Skeletal muscle cell (primary cell): ENCODE measurements at regions not wholly inside any gene's neighbourhood (a gene's known extent, or its start where the extent isn't known, plus 50 kb on each side); places are given as distances from the start of the nearest gene placed in this dataset.

ENCODE experiments used
- DNase-seq: peaks from one replicate; pipeline ENCODE4 v3.0.0-alpha.2; 2010; ENCODE audit warnings: low read depth
- H3K4me3 ChIP-seq: 2 replicates; pipeline ENCODE4 v1.5.1; 2011; ENCODE audit warnings: low read depth, mild to moderate bottlenecking, control low read depth, low read length, moderate library complexity

DNA sequence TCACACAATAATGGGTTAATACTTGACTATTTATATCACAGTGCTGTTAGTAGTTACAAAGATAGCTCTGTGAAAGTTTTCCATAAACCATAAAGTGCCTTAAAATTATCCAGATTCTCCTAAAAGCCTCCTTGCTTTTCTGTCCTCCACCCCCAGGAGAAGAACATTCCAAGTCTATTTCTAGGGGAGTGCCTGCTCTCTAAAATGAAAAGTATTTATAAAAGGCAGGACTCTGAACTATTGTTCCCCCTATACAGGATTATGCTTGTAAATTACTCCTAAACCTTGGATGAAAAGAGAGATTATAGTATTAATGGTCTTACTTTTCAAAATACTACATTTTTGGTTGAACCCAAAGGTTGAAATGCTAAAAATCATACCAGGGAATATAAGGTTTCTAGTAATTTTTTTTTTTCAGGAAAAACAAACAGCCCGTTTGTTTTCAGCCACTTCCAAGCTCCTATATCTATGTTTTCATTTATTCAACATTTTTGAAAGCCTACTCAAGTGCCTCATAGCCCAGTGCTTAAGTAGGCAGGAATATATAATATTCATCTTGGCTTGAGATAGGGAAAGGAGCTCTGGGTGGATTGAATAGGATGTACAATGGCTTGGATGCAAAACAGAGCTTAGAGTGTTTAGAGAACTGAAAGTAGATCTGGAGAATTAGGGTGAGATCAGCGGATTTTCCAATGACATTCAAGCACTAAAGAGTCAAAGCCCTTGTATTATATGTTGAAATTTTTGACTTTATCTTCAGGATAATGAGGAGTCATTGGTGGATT lies 320.7 kb downstream of the GPR37 start:
- H3K4me3 ChIP-seq = no peak overlapping the region
- DNase-seq = no peak

DNA sequence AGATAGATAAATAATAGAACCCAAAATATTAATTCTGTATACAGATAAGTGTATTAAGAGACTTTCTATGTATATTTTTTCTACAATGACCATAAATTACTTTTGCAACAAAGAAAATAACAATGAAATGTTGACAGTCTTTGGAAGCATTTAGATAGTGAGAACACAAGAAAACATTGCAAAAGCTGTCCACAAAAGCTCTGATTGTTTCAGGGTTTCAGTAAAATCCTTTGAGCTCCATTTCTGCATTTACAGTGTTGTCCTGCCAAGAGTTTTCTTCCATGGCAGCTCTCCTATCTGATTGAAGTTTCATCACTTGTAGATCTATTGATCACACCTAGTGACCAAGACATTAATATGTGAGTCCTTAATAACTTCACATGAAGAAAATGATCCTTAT lies 321.8 kb downstream of the GPR37 start:
- no peak for DNase-seq
- H3K4me3 ChIP-seq = no peak overlapping the region

- no peak for DNase-seq
- no peak overlapping the region for H3K4me3 ChIP-seq
These were observed 325.5 kb downstream of the GPR37 start for GRCh38 chr7:124440081-124440480.

GRCh38 chr7:124432009-124432578 lies 333.5 kb downstream of the GPR37 start:
- DNase-seq = no peak
- H3K4me3 ChIP-seq = no peak overlapping the region

DNA sequence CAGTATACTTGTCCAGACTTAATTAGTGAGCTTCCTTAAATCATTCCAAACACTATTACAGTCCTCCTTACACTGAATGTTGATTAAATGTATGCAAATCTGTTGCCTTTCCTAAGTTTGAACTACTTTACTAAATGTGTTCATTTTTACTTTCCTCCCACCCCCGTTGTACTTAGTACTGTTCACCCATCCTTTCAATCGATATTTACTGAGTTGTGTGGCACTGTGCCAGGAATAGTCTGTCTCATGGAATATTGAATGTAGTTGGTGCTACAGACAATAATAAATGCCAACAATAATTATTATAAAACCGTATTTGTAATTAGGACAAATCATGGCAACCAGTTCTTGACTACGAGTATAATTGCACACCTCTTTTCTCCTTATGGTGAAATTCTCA lies 335.7 kb downstream of the GPR37 start:
- DNase-seq = no peak
- no peak overlapping the region for H3K4me3 ChIP-seq

GRCh38 chr7:124428781-124429180 lies 336.8 kb downstream of the GPR37 start:
- no peak overlapping the region for H3K4me3 ChIP-seq
- DNase-seq = no peak

GRCh38 chr7:124426621-124427020 lies 339.0 kb downstream of the GPR37 start:
- no peak overlapping the region for H3K4me3 ChIP-seq
- DNase-seq = no peak

DNA sequence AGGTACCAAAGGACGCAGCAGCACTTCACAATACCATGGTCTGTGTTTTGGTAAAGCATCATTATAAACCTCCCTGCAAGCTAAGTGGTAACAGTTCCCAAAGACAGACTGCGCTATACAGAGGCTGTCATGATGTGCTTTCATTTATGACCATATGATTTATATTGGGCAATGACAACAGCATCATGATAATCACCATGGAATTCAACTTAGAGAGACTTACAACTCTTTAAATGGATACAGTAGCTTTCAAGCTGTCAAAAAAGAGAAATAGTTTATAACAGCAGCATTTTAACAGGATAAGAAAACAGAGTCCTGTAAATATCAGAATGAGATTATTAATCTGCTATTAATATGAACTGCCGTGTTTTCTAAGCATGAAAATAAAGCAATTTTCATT lies 341.7 kb downstream of the GPR37 start:
- H3K4me3 ChIP-seq = no peak overlapping the region
- DNase-seq = no peak

- DNase-seq = no peak
These were observed 343.5 kb downstream of the GPR37 start for GRCh38 chr7:124422081-124422480.

GRCh38 chr7:124420367-124420766 lies 345.2 kb downstream of the GPR37 start:
- no peak overlapping the region for H3K4me3 ChIP-seq
- DNase-seq = no peak

More at GRCh38 chr7:124422081-124422480, 343.5 kb downstream of the GPR37 start:
- H3K4me3 ChIP-seq = no peak overlapping the region

- H3K4me3 ChIP-seq = no peak overlapping the region
- DNase-seq = no peak
These were observed 352.6 kb downstream of the GPR37 start for GRCh38 chr7:124413029-124413428.

- no peak overlapping the region for H3K4me3 ChIP-seq
- DNase-seq = no peak
These were observed 353.1 kb downstream of the GPR37 start for GRCh38 chr7:124412531-124412930.

GRCh38 chr7:124411796-124412195 lies 353.8 kb downstream of the GPR37 start:
- no peak overlapping the region for H3K4me3 ChIP-seq
- DNase-seq = no peak

- H3K4me3 ChIP-seq = no peak overlapping the region
- DNase-seq = no peak
These were observed 362.0 kb downstream of the GPR37 start for GRCh38 chr7:124403587-124403986.

DNA sequence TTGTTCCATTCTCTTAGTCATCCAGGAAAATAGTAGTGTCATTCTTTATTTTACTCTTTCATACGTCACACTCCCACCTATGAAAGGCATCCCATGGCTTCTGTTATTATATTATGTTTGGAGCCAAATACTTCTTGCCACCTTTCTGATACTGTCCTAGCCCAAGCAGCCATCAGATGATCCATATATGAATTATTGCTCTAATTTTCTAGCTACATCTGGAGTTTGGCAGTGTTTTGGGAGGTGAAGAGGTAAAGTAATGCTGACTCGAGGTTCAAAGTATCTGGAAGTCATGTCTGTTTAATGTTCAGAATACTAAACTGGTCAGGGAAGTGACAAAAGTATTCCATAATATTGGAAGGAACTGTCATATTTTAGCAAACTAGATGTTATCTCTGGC lies 362.5 kb downstream of the GPR37 start:
- no peak overlapping the region for H3K4me3 ChIP-seq
- no peak for DNase-seq

GRCh38 chr7:124399941-124400340 lies 365.7 kb downstream of the GPR37 start:
- no peak for DNase-seq
- no peak overlapping the region for H3K4me3 ChIP-seq

- H3K4me3 ChIP-seq = no peak overlapping the region
- DNase-seq = no peak
These were observed 366.2 kb upstream of the TMEM229A start for GRCh38 chr7:124398937-124399552.

- no peak for DNase-seq
- no peak overlapping the region for H3K4me3 ChIP-seq
These were observed 364.3 kb upstream of the TMEM229A start for GRCh38 chr7:124397134-124397533.

DNA sequence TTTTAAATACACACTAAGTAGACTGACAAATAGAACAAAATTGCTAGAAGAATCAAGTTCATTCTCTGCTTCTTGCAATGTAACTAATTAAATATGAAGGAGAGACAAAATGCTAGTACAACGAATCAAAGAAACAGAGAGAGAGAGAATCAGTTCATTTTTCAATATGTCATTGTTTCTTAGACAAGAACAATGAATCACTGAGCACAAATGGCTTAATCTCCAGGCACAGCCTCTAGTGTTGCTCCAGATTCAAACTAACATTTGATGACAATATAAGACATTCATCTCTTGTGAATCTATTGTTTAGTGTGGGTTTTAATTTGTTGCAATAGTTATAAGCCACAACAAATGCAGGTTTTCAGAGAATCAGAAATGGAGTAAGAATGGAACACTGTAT lies 357.4 kb upstream of the TMEM229A start:
- DNase-seq = no peak

DNA sequence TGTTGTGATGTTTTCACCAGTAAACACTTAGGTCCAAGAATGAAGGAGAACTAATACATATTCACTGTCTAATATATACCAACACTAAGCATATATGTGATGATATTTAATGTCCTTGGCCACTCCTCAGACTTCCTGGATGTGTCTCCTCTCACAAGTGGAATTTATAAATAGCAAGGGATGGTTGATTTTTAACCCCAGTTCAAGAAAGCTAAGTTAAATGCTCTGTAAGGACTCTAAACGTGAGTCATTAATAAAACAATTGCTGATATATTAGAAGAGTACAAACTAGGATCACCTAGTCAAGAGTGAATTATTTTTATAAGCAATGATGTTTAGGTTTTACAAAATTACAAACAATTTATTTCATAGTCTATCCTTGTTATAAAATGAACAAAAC lies 355.9 kb upstream of the TMEM229A start:
- no peak overlapping the region for H3K4me3 ChIP-seq
- DNase-seq = no peak

More for the DNA sequence above, 357.4 kb upstream of the TMEM229A start:
- no peak overlapping the region for H3K4me3 ChIP-seq

- DNase-seq = no peak
- no peak overlapping the region for H3K4me3 ChIP-seq
These were observed 354.2 kb upstream of the TMEM229A start for GRCh38 chr7:124387056-124387455.
